Right ventricle myocardium superior (tissue), 1 donor: ENCODE measurements at regions not wholly inside any gene's neighbourhood (a gene's known extent, or its start where the extent isn't known, plus 50 kb on each side); places are given as distances from the start of the nearest gene placed in this dataset.

Source experiments
- ATAC-seq: fragments of 200-7000 bp; cut with Tn5 transposase; one replicate; pipeline ENCODE4 v1.9.1; 2020; ENCODE audit warnings: mild to moderate bottlenecking; ENCODE audit not compliant: poor library complexity
- DNase-seq: peaks from one replicate; pipeline ENCODE4 v3.0.0-alpha.2; 2020
- intact Hi-C: fragments of 100-400 bp; cut with DNase I; formaldehyde crosslinking; loops from one replicate; pipeline ENCODE4 v1.11.2; 2022
- donor health status: DM: no; HTN: yes; CAD: no; lungs with severe emphysema.

DNA sequence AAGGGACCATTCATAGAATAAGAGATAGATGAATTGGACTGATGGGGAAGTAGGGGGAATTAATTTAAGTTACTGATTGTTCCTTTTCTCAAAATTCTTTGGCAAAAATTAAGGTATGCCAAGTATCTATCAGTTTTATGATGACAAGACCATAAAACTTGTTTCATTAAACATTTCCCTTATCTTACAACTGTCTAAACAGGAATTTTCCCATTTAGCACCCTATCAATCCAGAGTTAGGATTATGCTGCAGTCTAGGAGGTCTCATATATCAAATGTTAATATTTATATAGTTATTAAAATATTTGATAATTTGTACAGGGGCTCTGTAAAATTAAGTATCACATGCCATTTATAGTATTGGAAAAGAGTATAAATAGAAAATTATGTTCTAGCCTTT lies 51.5 kb upstream of the ARID1B start:
- intact Hi-C loops, result no loop called here
- ATAC-seq (no peak), DNase-seq (no peak)

- DNase-seq, result no peak
- intact Hi-C loops, result no loop called here
- peak; percentile 25 for ATAC-seq
Observed at GRCh38 chr6:156720691-156721685, 56.2 kb upstream of the ARID1B start.

DNA sequence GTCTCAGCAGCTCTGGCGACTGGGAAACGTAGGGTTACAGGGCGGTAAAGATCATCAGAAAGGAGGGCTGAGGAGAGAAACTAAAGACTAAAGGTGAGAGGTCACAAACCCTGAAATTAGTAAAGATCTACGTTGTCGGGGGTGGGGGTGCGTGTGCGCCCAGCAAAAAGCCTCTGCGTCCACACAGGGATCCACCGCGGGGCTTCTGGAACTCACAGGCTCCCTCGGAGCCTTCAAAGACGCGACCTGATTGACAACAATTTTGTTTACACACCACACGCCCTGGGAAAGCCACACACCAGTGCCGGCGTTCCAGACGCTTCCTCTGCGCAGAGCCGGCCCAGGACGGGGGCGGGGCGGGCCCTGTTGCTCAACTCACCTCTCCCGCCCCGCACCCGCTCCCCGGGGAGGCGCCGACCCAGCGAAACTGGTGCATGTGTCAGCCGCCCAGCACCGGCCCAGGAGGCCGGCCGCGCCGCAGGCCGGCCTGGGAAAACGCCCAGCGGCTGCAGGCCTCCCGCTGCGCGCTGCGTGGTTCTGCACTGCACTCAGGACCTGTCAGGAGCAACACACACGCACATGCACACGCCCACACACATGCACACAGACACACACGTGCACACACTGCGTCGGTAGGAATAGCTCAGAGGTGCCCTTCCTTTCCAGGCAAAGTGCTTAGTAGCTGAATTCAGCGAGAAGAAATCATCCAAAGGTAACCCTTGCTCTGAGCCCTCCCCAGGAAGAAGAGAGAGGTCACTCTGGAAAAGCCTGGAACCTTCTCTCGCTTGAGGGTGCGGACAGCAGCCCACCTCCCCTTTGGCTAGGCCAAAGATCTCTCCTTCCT lies 57.2 kb upstream of the ARID1B start:
- peak; percentile 99 for ATAC-seq
- intact Hi-C loops, result no loop called here
- DNase-seq, result peak; percentile 98

- no peak for DNase-seq
- intact Hi-C loops, result no loop called here
- no peak for ATAC-seq
Observed at GRCh38 chr6:156719395-156719719, 57.8 kb upstream of the ARID1B start.

- DNase-seq, result peak; percentile 53
- intact Hi-C loops, result no loop called here
- ATAC-seq, result no peak
Observed at GRCh38 chr6:156718647-156719394, 58.4 kb upstream of the ARID1B start.

GRCh38 chr6:156717542-156717941 lies 59.6 kb upstream of the ARID1B start:
- ATAC-seq (no peak), DNase-seq (no peak)
- intact Hi-C loops, result no loop called here

DNA sequence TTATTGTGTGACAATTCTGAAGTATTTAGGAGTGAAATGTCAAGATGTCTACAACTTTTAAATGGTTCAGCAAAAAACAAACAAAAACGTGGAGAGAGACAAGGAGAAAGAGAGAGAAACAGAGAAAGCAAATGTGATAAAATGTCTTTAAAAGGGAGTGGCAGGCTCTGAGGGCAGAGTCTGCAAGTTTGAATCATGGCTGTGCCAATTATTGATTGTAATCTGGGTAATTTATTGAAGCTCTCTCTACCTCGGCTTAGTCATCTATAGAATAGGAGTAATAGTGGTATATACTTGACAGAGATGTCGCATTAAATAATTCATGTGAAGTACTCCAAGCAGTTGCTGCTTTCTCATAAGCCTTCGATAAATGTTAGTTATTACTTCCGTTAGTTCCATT lies 61.3 kb upstream of the ARID1B start:
- intact Hi-C loops, result no loop called here
- ATAC-seq (no peak), DNase-seq (no peak)

DNA sequence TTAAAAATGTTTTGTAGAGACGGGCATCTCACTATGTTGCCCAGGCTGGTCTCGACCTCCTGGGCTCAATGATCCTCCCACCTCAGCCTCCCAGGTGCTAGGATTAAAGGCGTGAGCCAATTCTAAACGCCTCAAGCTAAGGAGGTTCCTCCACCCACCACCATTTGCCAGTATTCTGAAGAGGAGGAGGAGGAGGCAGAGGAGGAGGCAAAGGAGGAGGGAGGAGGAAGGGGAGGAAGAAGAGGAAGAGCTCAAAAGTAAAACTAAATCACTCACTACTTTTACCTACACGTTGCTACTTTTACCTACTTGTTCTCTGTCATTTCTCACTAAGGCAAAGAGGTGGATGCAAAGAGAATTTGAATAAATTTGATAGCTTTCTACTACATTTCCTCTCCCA lies 63.6 kb upstream of the ARID1B start:
- no peak for ATAC-seq
- intact Hi-C loops, result no loop called here
- no peak for DNase-seq

- no peak for DNase-seq
- ATAC-seq, result no peak
- intact Hi-C loops, result no loop called here
Observed at GRCh38 chr6:156710479-156710878, 66.7 kb upstream of the ARID1B start.

DNA sequence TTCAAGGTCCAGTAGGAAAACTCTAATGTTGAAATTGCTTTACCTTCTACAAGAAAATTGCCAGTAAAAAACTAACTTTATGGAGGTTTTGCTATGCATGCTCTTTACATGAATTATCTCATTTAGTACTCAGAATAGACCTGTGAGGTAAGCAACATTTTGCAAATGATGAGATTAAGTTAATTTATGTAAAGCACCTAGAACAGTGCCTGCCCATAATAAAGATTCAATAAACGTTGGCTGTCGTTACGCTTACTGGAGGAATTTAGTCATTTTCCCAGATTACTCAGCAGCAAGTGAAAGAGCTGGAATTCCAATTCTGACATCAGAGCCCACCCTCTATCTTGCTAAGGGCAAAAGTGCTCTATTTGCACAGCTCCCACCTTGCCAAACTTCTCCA lies 69.4 kb upstream of the ARID1B start:
- intact Hi-C loops, result no loop called here
- DNase-seq (no peak), ATAC-seq (no peak)

DNA sequence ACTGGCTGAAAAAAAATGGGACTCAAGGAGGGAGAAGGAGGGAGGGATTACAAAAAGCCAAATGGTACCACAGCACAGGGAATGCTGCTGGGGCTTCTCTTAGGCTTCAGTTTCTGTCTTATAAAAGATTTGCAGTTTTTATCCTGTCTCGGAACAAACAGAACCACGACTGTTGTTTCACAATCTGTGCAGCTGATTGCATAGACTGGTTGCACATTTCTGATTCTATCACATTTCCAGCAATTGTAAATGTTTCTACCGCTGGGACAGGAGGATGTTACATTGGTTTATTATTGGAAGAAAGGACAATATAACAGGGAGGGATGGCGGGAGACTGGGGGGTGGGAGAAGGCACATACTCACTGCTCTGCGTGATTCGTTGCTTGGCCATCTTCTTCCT lies 73.5 kb upstream of the ARID1B start:
- ATAC-seq (no peak), DNase-seq (no peak)
- intact Hi-C loops, result no loop called here

DNA sequence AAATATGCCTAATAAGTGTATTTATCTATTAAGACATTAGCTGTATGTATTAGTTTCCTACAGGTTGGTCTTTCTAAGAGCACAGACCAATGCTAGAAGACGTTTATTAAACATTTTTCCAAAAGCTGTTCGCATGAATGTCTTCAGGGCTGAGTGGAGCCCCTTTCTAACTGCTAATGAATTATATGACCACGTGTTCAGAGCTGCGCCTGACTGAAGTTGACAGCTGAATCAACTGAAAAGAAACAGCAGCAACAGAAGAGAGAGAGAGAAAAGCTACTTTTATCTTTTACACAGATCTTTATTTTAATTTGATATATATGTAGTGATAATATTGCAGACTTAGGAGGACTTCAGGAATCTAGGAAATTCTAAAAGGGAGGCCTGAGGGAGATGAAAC lies 75.2 kb upstream of the ARID1B start:
- DNase-seq, result no peak
- no peak for ATAC-seq
- intact Hi-C loops, result no loop called here

- intact Hi-C loops, result no loop called here
- ATAC-seq (no peak), DNase-seq (no peak)
Observed at GRCh38 chr6:156700440-156701057, 76.6 kb upstream of the ARID1B start.

GRCh38 chr6:156699935-156700334 lies 77.2 kb upstream of the ARID1B start:
- DNase-seq (no peak), ATAC-seq (no peak)
- intact Hi-C loops, result no loop called here

GRCh38 chr6:156699017-156699421 lies 78.2 kb upstream of the ARID1B start:
- intact Hi-C loops, result no loop called here
- ATAC-seq (no peak), DNase-seq (no peak)

- ATAC-seq, result no peak
- no peak for DNase-seq
- intact Hi-C loops, result no loop called here
Observed at GRCh38 chr6:156698239-156699016, 78.8 kb upstream of the ARID1B start.

- no peak for ATAC-seq
- no peak for DNase-seq
- intact Hi-C loops, result no loop called here
Observed at GRCh38 chr6:156697225-156697830, 79.8 kb upstream of the ARID1B start.

DNA sequence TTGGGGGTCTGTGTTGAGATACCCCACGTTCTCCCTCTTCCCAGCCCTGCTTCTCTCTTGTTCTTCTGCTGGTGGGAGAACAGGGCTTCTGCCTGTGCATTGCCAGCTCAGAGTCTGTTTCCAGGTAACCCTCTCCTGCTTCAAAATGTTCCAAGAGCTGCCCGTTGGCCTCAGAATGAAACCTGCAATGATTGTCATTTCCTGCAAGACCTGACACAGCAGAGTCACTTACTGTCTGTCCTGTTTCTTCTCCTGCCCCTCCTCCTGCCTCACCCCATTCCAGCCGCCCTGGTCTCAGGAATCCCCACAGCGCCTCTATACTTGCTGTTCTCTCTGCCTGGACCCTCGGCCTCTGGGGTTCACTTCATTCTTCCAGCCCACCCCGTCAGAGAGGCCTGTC lies 81.4 kb upstream of the ARID1B start:
- intact Hi-C loops, result no loop called here
- no peak for DNase-seq

More for the DNA sequence above, 81.4 kb upstream of the ARID1B start:
- no peak for ATAC-seq
